Mucosa of stomach (tissue), 1 donor: ENCODE measurements at regions not wholly inside any gene's neighbourhood (a gene's known extent, or its start where the extent isn't known, plus 50 kb on each side); places are given as distances from the start of the nearest gene placed in this dataset.

Experiments used
- H3K27me3 ChIP-seq: one replicate; pipeline ENCODE4 v1.7.0; 2013; ENCODE audit warnings: mild to moderate bottlenecking, low read length; ENCODE audit not compliant: control insufficient read depth, insufficient read depth
- H3K36me3 ChIP-seq: one replicate; pipeline ENCODE4 v1.7.0; 2013; ENCODE audit warnings: low read length; ENCODE audit not compliant: control insufficient read depth, insufficient read depth
- H3K4me1 ChIP-seq: one replicate; pipeline ENCODE4 v1.7.0; 2013; ENCODE audit warnings: mild to moderate bottlenecking, low read length; ENCODE audit not compliant: control insufficient read depth, insufficient read depth
- H3K4me3 ChIP-seq: one replicate; pipeline ENCODE4 v1.7.0; 2013; ENCODE audit warnings: low read length
- H3K9ac ChIP-seq: one replicate; pipeline ENCODE4 v1.7.0; 2013; ENCODE audit warnings: mild to moderate bottlenecking, low read length, moderate library complexity
- H3K9me3 ChIP-seq: one replicate; pipeline ENCODE4 v1.7.0; 2013; ENCODE audit warnings: mild to moderate bottlenecking, low read length, moderate library complexity; ENCODE audit not compliant: control insufficient read depth
- donor health status: Pancreatic carcinoma.

- H3K9me3 ChIP-seq: no peaks in the 10 kb centered on the region
- H3K4me1 ChIP-seq: peaks cover 5% of the 10 kb centered on the region
- H3K36me3 ChIP-seq: no peaks in the 10 kb centered on the region
- H3K4me3 ChIP-seq: no peak overlapping the region
- H3K9ac ChIP-seq: no peak overlapping the region
- no peaks in the 10 kb centered on the region for H3K27me3 ChIP-seq
Measured at GRCh38 chr11:35064114-35064800, 74.7 kb upstream of the CD44 start.

GRCh38 chr11:35065566-35065965 lies 73.4 kb upstream of the CD44 start:
- peaks cover 5% of the 10 kb centered on the region for H3K4me1 ChIP-seq
- no peak overlapping the region for H3K9ac ChIP-seq
- H3K4me3 ChIP-seq: no peak overlapping the region
- H3K36me3 ChIP-seq: no peaks in the 10 kb centered on the region
- no peaks in the 10 kb centered on the region for H3K9me3 ChIP-seq
- H3K27me3 ChIP-seq: no peaks in the 10 kb centered on the region

GRCh38 chr11:35066030-35066429 lies 72.9 kb upstream of the CD44 start:
- H3K4me1 ChIP-seq: peaks cover 5% of the 10 kb centered on the region

GRCh38 chr11:35066783-35067423 lies 72.1 kb upstream of the CD44 start:
- Histone ChIP-seq H3K27me3 (no peaks in the 10 kb centered on the region), H3K36me3 (no peaks in the 10 kb centered on the region), H3K4me3 (no peak overlapping the region), H3K4me1 (peaks cover 5% of the 10 kb centered on the region), H3K9me3 (no peaks in the 10 kb centered on the region), H3K9ac (no peak overlapping the region)

More at GRCh38 chr11:35066030-35066429, 72.9 kb upstream of the CD44 start:
- Histone ChIP-seq H3K27me3 (no peaks in the 10 kb centered on the region), H3K36me3 (no peaks in the 10 kb centered on the region), H3K9ac (no peak overlapping the region), H3K9me3 (no peaks in the 10 kb centered on the region), H3K4me3 (no peak overlapping the region)

- Histone ChIP-seq H3K9ac (no peak overlapping the region), H3K9me3 (no peaks in the 10 kb centered on the region), H3K4me3 (no peak overlapping the region), H3K4me1 (peaks cover 8% of the 10 kb centered on the region), H3K36me3 (no peaks in the 10 kb centered on the region), H3K27me3 (no peaks in the 10 kb centered on the region)
Measured at GRCh38 chr11:35071722-35072121, 67.2 kb upstream of the CD44 start.

- H3K36me3 ChIP-seq: no peaks in the 10 kb centered on the region
- H3K27me3 ChIP-seq: no peaks in the 10 kb centered on the region
- H3K9ac ChIP-seq: no peak overlapping the region
- H3K9me3 ChIP-seq: no peaks in the 10 kb centered on the region
- no peak overlapping the region for H3K4me3 ChIP-seq
- peaks cover 4% of the 10 kb centered on the region for H3K4me1 ChIP-seq
Measured at GRCh38 chr11:35073691-35074419, 65.1 kb upstream of the CD44 start.

GRCh38 chr11:35076201-35077100 lies 62.5 kb upstream of the CD44 start:
- peaks cover 4% of the 10 kb centered on the region for H3K4me1 ChIP-seq
- H3K36me3 ChIP-seq: no peaks in the 10 kb centered on the region
- no peaks in the 10 kb centered on the region for H3K9me3 ChIP-seq
- H3K4me3 ChIP-seq: no peak overlapping the region
- no peak overlapping the region for H3K9ac ChIP-seq
- no peaks in the 10 kb centered on the region for H3K27me3 ChIP-seq

GRCh38 chr11:35077709-35078469 lies 61.1 kb upstream of the CD44 start:
- no peaks in the 10 kb centered on the region for H3K27me3 ChIP-seq
- H3K4me3 ChIP-seq: no peak overlapping the region
- no peaks in the 10 kb centered on the region for H3K36me3 ChIP-seq
- H3K4me1 ChIP-seq: peaks cover 11% of the 10 kb centered on the region
- no peak overlapping the region for H3K9ac ChIP-seq
- no peaks in the 10 kb centered on the region for H3K9me3 ChIP-seq

GRCh38 chr11:35078470-35078735 lies 60.6 kb upstream of the CD44 start:
- Histone ChIP-seq H3K4me3 (no peak overlapping the region), H3K36me3 (no peaks in the 10 kb centered on the region), H3K27me3 (no peaks in the 10 kb centered on the region), H3K9ac (no peak overlapping the region), H3K4me1 (peaks cover 16% of the 10 kb centered on the region), H3K9me3 (no peaks in the 10 kb centered on the region)

GRCh38 chr11:35079611-35080010 lies 59.4 kb upstream of the CD44 start:
- Histone ChIP-seq H3K9me3 (no peaks in the 10 kb centered on the region), H3K4me3 (no peak overlapping the region), H3K27me3 (no peaks in the 10 kb centered on the region), H3K9ac (no peak overlapping the region), H3K36me3 (no peaks in the 10 kb centered on the region), H3K4me1 (peaks cover 22% of the 10 kb centered on the region)

GRCh38 chr11:35082321-35083180 lies 56.4 kb upstream of the CD44 start:
- Histone ChIP-seq H3K4me1 (peaks cover 22% of the 10 kb centered on the region), H3K27me3 (no peaks in the 10 kb centered on the region), H3K36me3 (no peaks in the 10 kb centered on the region), H3K9me3 (no peaks in the 10 kb centered on the region), H3K9ac (peak overlapping the region; percentile 36), H3K4me3 (no peak overlapping the region)
